PC-9 (cell line): ENCODE measurements at regions not wholly inside any gene's neighbourhood (a gene's known extent, or its start where the extent isn't known, plus 50 kb on each side); places are given as distances from the start of the nearest gene placed in this dataset.

Experiments used
- EZH2 ChIP-seq: fragments of 200-600 bp; sonication (generic); IDR thresholded peaks from 2 replicates; pipeline ENCODE4 v1.8.0; 2017; ENCODE audit warnings: antibody characterized with exemption, low read depth
- TF ChIP-seq, protein P1 (sequence below): fragments of 200-600 bp; sonication (generic); conservative IDR thresholded peaks from 2 replicates; pipeline ENCODE4 v1.6.1; 2017; ENCODE audit warnings: mixed run types, antibody characterized with exemption, mild to moderate bottlenecking, moderate library complexity

DNA sequence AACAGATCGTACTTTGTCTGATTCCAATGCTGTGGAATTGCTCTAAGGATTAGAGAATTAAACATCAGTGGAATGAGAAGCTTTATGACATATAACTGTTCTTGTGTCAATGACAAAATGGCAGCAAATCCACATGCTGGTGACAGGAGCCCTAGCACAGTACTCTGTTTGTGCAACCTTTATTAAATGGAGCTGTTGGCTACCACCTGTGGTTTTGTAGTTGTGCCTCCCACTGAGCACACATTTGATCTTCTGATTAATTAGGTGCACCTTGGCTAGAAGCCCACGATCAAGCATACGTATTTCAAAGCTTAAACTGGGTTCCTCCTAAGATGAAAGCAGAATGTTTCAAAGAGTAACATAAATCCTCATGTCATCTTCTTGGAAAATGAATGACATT is 394.0 kb upstream of the IGFBP7 start:
- TF ChIP-seq, protein P1, sequence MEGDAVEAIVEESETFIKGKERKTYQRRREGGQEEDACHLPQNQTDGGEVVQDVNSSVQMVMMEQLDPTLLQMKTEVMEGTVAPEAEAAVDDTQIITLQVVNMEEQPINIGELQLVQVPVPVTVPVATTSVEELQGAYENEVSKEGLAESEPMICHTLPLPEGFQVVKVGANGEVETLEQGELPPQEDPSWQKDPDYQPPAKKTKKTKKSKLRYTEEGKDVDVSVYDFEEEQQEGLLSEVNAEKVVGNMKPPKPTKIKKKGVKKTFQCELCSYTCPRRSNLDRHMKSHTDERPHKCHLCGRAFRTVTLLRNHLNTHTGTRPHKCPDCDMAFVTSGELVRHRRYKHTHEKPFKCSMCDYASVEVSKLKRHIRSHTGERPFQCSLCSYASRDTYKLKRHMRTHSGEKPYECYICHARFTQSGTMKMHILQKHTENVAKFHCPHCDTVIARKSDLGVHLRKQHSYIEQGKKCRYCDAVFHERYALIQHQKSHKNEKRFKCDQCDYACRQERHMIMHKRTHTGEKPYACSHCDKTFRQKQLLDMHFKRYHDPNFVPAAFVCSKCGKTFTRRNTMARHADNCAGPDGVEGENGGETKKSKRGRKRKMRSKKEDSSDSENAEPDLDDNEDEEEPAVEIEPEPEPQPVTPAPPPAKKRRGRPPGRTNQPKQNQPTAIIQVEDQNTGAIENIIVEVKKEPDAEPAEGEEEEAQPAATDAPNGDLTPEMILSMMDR, result no peak
- TF ChIP-seq EZH2, result no peak
